ENCODE measurements at regions not wholly inside any gene's neighbourhood (a gene's known extent, or its start where the extent isn't known, plus 50 kb on each side); places are given as distances from the start of the nearest gene placed in this dataset.
"Not testable (repeated sequence)": the region's sequence is repeated elsewhere in the genome, so short reads cannot be mapped to it uniquely, and the experiment has no call there.

GRCh38 chr5:40141896-40142295 is 537.8 kb upstream of the PTGER4 start:
- DNase-seq (ENCODE audit: low read depth): no peak
- no peak for TF ChIP-seq CTCF (conservative IDR thresholded peaks at IDR 0.05; ENCODE audit: low read depth, low read length)
- no peak overlapping the region for H3K4me3 ChIP-seq (ENCODE audit: low read depth, low read length)

- H3K4me3 ChIP-seq (ENCODE audit: low read depth, low read length): no peak overlapping the region
- DNase-seq (ENCODE audit: low read depth): no peak
- TF ChIP-seq CTCF (conservative IDR thresholded peaks at IDR 0.05; ENCODE audit: low read depth, low read length): no peak
Measured at GRCh38 chr5:40141418-40141817, 538.3 kb upstream of the PTGER4 start.

- DNase-seq (ENCODE audit: low read depth): no peak
- no peak for TF ChIP-seq CTCF (conservative IDR thresholded peaks at IDR 0.05; ENCODE audit: low read depth, low read length)
- H3K4me3 ChIP-seq (ENCODE audit: low read depth, low read length): no peak overlapping the region
Measured at GRCh38 chr5:40137223-40137622, 542.5 kb upstream of the PTGER4 start.

- TF ChIP-seq CTCF (conservative IDR thresholded peaks at IDR 0.05; ENCODE audit: low read depth, low read length): no peak
- DNase-seq (ENCODE audit: low read depth): peak; percentile 57
Measured at GRCh38 chr5:40134883-40135520, 544.7 kb upstream of the PTGER4 start.

GRCh38 chr5:40124367-40124766 is 555.3 kb upstream of the PTGER4 start:
- TF ChIP-seq CTCF (conservative IDR thresholded peaks at IDR 0.05; ENCODE audit: low read depth, low read length): no peak
- DNase-seq (ENCODE audit: low read depth): peak; percentile 2
- no peak overlapping the region for H3K4me3 ChIP-seq (ENCODE audit: low read depth, low read length)

More at GRCh38 chr5:40134883-40135520, 544.7 kb upstream of the PTGER4 start:
- no peak overlapping the region for H3K4me3 ChIP-seq (ENCODE audit: low read depth, low read length)

- TF ChIP-seq CTCF (conservative IDR thresholded peaks at IDR 0.05; ENCODE audit: low read depth, low read length): no peak
- no peak for DNase-seq (ENCODE audit: low read depth)
- no peak overlapping the region for H3K4me3 ChIP-seq (ENCODE audit: low read depth, low read length)
Measured at GRCh38 chr5:40121236-40121635, 558.5 kb upstream of the PTGER4 start.

- no peak for DNase-seq (ENCODE audit: low read depth)
- H3K4me3 ChIP-seq (ENCODE audit: low read depth, low read length): no peak overlapping the region
- no peak for TF ChIP-seq CTCF (conservative IDR thresholded peaks at IDR 0.05; ENCODE audit: low read depth, low read length)
Measured at GRCh38 chr5:40112875-40113274, 566.8 kb upstream of the PTGER4 start.

- H3K4me3 ChIP-seq (ENCODE audit: low read depth, low read length); DNase-seq (ENCODE audit: low read depth): not testable (repeated sequence)
Measured at GRCh38 chr5:40111036-40111435, 568.7 kb upstream of the PTGER4 start.

- H3K4me3 ChIP-seq (ENCODE audit: low read depth, low read length): not testable (repeated sequence)
- DNase-seq (ENCODE audit: low read depth): peak; percentile 65
Measured at GRCh38 chr5:40108764-40109390, 570.8 kb upstream of the PTGER4 start.

GRCh38 chr5:40107786-40108185 is 571.9 kb upstream of the PTGER4 start:
- not testable (repeated sequence) for H3K4me3 ChIP-seq (ENCODE audit: low read depth, low read length)

More at GRCh38 chr5:40107786-40108185, 571.9 kb upstream of the PTGER4 start:
- DNase-seq (ENCODE audit: low read depth): peak; percentile 3

Data from choroid plexus epithelial cell (primary cell).